ENCODE measurements at regions not wholly inside any gene's neighbourhood (a gene's known extent, or its start where the extent isn't known, plus 50 kb on each side); places are given as distances from the start of the nearest gene placed in this dataset.

DNA sequence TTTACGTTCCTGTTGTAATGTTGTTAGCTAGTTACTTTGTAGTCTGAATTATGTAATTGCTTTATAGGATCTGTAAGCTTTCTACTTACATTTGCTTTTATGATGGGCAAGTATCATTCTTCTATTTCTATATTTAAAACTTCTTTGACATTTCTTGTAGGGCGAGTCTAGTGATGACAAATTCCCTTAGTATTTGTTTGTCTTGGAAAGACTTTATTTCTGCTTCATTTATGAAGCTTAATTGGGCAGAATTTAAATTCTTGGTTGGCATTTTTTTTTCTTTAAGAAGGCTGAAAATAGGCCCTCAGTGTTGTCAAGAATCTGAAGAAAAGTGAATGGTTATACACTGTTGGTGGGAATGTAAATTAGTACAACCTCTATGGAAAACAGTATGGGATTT, 506.3 kb downstream of the TENT5A start:
- TF ChIP-seq, protein P1, sequence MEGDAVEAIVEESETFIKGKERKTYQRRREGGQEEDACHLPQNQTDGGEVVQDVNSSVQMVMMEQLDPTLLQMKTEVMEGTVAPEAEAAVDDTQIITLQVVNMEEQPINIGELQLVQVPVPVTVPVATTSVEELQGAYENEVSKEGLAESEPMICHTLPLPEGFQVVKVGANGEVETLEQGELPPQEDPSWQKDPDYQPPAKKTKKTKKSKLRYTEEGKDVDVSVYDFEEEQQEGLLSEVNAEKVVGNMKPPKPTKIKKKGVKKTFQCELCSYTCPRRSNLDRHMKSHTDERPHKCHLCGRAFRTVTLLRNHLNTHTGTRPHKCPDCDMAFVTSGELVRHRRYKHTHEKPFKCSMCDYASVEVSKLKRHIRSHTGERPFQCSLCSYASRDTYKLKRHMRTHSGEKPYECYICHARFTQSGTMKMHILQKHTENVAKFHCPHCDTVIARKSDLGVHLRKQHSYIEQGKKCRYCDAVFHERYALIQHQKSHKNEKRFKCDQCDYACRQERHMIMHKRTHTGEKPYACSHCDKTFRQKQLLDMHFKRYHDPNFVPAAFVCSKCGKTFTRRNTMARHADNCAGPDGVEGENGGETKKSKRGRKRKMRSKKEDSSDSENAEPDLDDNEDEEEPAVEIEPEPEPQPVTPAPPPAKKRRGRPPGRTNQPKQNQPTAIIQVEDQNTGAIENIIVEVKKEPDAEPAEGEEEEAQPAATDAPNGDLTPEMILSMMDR (conservative IDR thresholded peaks at IDR 0.05; ENCODE audit: low read depth, low read length): no peak
- no peak for TF ChIP-seq EZH2 (IDR thresholded peaks at IDR 0.05; ENCODE audit: borderline replicate concordance, low read depth, low read length, poor library complexity, severe bottlenecking)
